ENCODE measurements at regions not wholly inside any gene's neighbourhood (a gene's known extent, or its start where the extent isn't known, plus 50 kb on each side); places are given as distances from the start of the nearest gene placed in this dataset.

- TF ChIP-seq POLR2AphosphoS5 (IDR thresholded peaks at IDR 0.05; ENCODE audit: borderline replicate concordance, low read depth, low read length) (no peak), EZH2 (IDR thresholded peaks at IDR 0.05) (no peak), FOXP2 (optimal IDR thresholded peaks at IDR 0.05; ENCODE audit: control extremely low read depth, extremely low read length, insufficient read depth) (no peak)
Measured at GRCh38 chr6:156464100-156464878, 312.9 kb upstream of the ARID1B start.

Data from SK-N-MC (cell line).